ENCODE measurements at regions not wholly inside any gene's neighbourhood (a gene's known extent, or its start where the extent isn't known, plus 50 kb on each side); places are given as distances from the start of the nearest gene placed in this dataset.

DNA sequence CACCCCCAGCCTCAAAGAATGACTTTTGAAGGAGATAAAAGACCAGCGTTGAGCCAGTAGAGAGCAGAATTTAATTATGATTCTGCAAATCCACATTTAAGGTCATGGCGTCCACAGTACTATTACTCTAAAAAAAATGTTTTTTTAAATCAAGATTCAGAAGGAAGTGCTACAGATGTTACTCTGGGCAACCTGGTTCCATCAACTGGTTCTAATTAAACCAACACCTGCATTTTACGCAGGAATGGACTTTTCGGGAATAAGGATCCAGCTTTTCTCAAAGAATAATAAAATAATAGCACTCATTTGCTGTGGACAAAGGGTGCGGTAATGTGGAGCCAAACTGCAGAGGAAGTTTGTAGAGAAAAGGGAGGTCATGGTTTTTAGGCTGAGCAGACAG, 62.9 kb upstream of the IPO5 start:
- TF ChIP-seq RFX5 (IDR thresholded peaks at IDR 0.05; ENCODE audit: low read depth, low read length) (no peak), POLR2A (IDR thresholded peaks at IDR 0.05; ENCODE audit: insufficient read depth in 1 of 2, low read depth in 2 of 2, low read length in 2 of 2) (no peak), TBL1XR1 (IDR thresholded peaks at IDR 0.05; ENCODE audit: borderline replicate concordance, low read length, partially characterized antibody) (no peak), U2AF1 (optimal IDR thresholded peaks at IDR 0.05; ENCODE audit: low read depth, low read length) (no peak), NFYB (CRISPR knock-in tag; IDR thresholded peaks at IDR 0.05) (no peak), PLRG1 (conservative IDR thresholded peaks at IDR 0.05) (no peak), TARDBP (CRISPR knock-in tag; IDR thresholded peaks at IDR 0.05) (no peak), RELA (CRISPR knock-in tag; IDR thresholded peaks at IDR 0.05) (no peak)
- TF ChIP-seq, protein P1, sequence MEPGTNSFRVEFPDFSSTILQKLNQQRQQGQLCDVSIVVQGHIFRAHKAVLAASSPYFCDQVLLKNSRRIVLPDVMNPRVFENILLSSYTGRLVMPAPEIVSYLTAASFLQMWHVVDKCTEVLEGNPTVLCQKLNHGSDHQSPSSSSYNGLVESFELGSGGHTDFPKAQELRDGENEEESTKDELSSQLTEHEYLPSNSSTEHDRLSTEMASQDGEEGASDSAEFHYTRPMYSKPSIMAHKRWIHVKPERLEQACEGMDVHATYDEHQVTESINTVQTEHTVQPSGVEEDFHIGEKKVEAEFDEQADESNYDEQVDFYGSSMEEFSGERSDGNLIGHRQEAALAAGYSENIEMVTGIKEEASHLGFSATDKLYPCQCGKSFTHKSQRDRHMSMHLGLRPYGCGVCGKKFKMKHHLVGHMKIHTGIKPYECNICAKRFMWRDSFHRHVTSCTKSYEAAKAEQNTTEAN (CRISPR knock-in tag; conservative IDR thresholded peaks at IDR 0.05), result no peak
- TF ChIP-seq, protein P2, sequence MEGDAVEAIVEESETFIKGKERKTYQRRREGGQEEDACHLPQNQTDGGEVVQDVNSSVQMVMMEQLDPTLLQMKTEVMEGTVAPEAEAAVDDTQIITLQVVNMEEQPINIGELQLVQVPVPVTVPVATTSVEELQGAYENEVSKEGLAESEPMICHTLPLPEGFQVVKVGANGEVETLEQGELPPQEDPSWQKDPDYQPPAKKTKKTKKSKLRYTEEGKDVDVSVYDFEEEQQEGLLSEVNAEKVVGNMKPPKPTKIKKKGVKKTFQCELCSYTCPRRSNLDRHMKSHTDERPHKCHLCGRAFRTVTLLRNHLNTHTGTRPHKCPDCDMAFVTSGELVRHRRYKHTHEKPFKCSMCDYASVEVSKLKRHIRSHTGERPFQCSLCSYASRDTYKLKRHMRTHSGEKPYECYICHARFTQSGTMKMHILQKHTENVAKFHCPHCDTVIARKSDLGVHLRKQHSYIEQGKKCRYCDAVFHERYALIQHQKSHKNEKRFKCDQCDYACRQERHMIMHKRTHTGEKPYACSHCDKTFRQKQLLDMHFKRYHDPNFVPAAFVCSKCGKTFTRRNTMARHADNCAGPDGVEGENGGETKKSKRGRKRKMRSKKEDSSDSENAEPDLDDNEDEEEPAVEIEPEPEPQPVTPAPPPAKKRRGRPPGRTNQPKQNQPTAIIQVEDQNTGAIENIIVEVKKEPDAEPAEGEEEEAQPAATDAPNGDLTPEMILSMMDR (CRISPR knock-in tag; IDR thresholded peaks at IDR 0.05), result no peak
- TF ChIP-seq, protein P3, sequence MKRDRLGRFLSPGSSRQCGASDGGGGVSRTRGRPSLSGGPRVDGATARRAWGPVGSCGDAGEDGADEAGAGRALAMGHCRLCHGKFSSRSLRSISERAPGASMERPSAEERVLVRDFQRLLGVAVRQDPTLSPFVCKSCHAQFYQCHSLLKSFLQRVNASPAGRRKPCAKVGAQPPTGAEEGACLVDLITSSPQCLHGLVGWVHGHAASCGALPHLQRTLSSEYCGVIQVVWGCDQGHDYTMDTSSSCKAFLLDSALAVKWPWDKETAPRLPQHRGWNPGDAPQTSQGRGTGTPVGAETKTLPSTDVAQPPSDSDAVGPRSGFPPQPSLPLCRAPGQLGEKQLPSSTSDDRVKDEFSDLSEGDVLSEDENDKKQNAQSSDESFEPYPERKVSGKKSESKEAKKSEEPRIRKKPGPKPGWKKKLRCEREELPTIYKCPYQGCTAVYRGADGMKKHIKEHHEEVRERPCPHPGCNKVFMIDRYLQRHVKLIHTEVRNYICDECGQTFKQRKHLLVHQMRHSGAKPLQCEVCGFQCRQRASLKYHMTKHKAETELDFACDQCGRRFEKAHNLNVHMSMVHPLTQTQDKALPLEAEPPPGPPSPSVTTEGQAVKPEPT (CRISPR knock-in tag; IDR thresholded peaks at IDR 0.05; ENCODE audit: low read depth), result no peak
